ENCODE measurements at regions not wholly inside any gene's neighbourhood (a gene's known extent, or its start where the extent isn't known, plus 50 kb on each side); places are given as distances from the start of the nearest gene placed in this dataset.

- DNase-seq, result no peak
Observed at GRCh38 chr6:121837545-121838229, 402.2 kb downstream of the GJA1 start.

- DNase-seq, result no peak
Observed at GRCh38 chr6:121838842-121839241, 403.4 kb downstream of the GJA1 start.

- no peak for DNase-seq
Observed at GRCh38 chr6:121839896-121840295, 404.4 kb downstream of the GJA1 start.

- no peak for DNase-seq
Observed at GRCh38 chr6:121844898-121845297, 409.5 kb downstream of the GJA1 start.

- no peak for DNase-seq
Observed at GRCh38 chr6:121847806-121848522, 412.5 kb downstream of the GJA1 start.

- no peak for DNase-seq
Observed at GRCh38 chr6:121848523-121849255, 413.2 kb downstream of the GJA1 start.

- DNase-seq, result peak; percentile 32
Observed at GRCh38 chr6:121849477-121849876, 414.0 kb downstream of the GJA1 start.

GRCh38 chr6:121851056-121851455 lies 415.6 kb downstream of the GJA1 start:
- no peak for DNase-seq

- no peak for DNase-seq
Observed at GRCh38 chr6:121853686-121854085, 418.2 kb downstream of the GJA1 start.

- DNase-seq, result no peak
Observed at GRCh38 chr6:121855521-121855920, 420.1 kb downstream of the GJA1 start.

- no peak for DNase-seq
Observed at GRCh38 chr6:121856296-121856695, 420.9 kb downstream of the GJA1 start.

- DNase-seq, result no peak
Observed at GRCh38 chr6:121857551-121857950, 422.1 kb downstream of the GJA1 start.

- DNase-seq, result no peak
Observed at GRCh38 chr6:121858310-121858709, 422.9 kb downstream of the GJA1 start.

GRCh38 chr6:121858986-121859385 lies 423.5 kb downstream of the GJA1 start:
- no peak for DNase-seq

- DNase-seq, result no peak
Observed at GRCh38 chr6:121865811-121866210, 430.4 kb downstream of the GJA1 start.

- no peak for DNase-seq
Observed at GRCh38 chr6:121867095-121867494, 431.6 kb downstream of the GJA1 start.

- no peak for DNase-seq
Observed at GRCh38 chr6:121868206-121868605, 432.8 kb downstream of the GJA1 start.

GRCh38 chr6:121873595-121873994 lies 438.1 kb downstream of the GJA1 start:
- no peak for DNase-seq

GRCh38 chr6:121876721-121877120 lies 441.3 kb downstream of the GJA1 start:
- no peak for DNase-seq

- no peak for DNase-seq
Observed at GRCh38 chr6:121879149-121879548, 443.7 kb downstream of the GJA1 start.

GRCh38 chr6:121880831-121881230 lies 445.4 kb downstream of the GJA1 start:
- no peak for DNase-seq

GRCh38 chr6:121881974-121882667 lies 446.7 kb downstream of the GJA1 start:
- DNase-seq, result no peak

- DNase-seq, result no peak
Observed at GRCh38 chr6:121884091-121884490, 448.6 kb downstream of the GJA1 start.
